ENCODE measurements at regions not wholly inside any gene's neighbourhood (a gene's known extent, or its start where the extent isn't known, plus 50 kb on each side); places are given as distances from the start of the nearest gene placed in this dataset.

GRCh38 chr7:96481796-96482195 lies 159.9 kb upstream of the SLC25A13 start:
- DNase-seq = no peak

GRCh38 chr7:96479015-96479645 lies 157.2 kb upstream of the SLC25A13 start:
- DNase-seq = no peak

GRCh38 chr7:96471606-96472005 lies 149.7 kb upstream of the SLC25A13 start:
- no peak for DNase-seq

- DNase-seq = no peak
Observed at GRCh38 chr7:96452146-96452545, 130.2 kb upstream of the SLC25A13 start.

DNA sequence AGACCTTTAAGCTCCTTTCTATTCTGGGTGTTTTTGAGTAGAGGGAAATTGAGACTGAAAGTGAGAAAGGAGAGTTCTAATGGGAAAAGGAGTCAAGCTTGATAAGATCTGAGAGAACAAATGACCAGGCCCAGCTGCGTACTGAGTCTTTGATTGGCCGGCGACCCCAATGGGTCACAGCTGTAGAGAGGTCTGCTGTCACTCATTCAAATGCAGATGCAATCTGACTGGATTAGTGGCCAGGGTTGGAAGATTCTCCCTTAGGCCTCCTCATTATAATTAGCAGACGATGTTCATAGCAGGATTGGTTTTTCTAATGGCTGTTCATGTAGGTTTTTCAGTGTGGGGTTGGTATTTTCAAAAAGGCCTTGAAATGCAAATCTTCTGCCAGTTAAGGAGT lies 127.2 kb upstream of the SLC25A13 start:
- DNase-seq = no peak

DNA sequence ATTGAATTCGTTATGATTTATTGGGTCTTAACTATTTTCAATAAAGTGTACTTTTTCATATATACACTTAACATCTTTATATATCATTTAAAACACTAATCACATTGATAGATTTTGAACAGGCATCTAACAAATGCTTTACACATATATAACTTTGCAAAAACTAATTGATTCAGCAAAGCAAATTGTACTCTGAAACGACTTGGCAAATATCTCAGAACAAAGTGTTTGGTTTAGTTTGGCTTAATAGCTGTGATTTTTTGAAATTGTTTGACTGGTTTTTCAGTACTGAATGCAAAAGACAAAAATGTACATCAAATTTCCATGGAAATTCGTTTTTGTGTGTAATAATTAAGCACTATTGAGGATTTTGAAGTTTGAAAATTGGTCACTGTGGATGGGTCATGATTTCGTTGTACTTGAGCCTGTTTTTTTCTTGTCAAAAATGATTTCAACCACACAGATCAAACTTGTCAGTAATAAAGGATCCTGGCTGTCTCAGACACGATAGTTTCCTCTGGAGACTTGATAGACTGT lies 125.3 kb upstream of the SLC25A13 start:
- no peak for DNase-seq

GRCh38 chr7:96441436-96442084 lies 119.7 kb upstream of the SLC25A13 start:
- no peak for DNase-seq

DNA sequence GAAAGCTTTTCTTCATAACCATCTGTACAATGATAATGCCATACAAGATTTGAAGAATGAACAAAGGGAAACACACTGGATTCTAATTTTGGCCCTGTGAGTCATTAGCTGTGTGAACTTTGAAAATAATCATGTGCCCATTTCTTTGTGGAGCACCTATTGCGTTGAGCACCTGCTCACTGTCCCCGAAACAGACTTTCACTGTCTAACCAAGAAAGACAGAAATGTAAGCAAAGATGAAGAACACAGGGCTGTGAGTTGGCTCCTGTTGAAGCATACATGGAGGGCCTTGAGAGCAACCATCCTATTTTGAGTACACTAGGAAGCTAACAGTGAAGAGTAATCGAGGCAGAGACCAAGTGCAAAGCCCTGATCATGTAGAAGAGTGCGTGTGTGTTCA lies 118.4 kb upstream of the SLC25A13 start:
- no peak for DNase-seq

- no peak for DNase-seq
Observed at GRCh38 chr7:96436880-96437279, 115.0 kb upstream of the SLC25A13 start.

DNA sequence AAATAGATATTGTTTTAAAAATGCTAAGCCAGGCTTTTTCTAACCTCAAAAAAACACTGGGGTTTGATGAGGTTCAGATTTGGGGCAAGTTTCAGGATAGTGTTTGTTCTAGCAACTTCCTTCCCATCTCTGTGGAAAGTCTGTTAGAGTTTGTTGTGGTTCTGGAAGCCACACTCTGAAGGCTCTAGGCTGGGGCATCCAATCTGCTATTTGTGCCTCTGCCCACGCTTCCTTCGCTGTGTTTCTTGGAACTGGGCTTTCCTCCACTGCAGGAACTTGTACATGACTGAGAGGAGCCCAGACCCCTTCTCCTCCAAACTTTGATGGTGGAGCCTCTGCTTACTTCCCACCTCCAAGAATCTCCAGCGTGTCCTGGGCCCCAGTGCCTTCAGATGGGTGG lies 108.5 kb upstream of the SLC25A13 start:
- DNase-seq = no peak

DNA sequence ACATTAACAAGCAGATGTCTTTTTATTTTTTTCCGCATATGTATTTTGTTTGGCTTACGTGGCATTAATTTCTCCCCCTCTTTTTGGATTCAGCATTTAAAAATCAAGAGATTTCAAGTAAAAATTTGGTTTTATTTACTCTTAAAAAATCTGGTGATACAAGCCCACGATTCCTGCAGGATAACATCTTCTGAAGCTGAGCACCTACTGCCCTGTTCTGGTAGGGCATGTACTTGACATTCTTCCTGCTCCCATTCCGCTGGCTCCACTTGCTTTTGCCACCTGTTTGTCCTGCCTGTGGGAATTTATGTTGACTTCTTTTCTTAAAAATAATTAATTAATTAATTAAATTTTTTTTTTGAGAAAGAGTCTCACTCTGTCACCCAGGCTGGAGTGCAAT lies 105.2 kb upstream of the SLC25A13 start:
- DNase-seq = no peak

GRCh38 chr7:96426685-96427084 lies 104.8 kb upstream of the SLC25A13 start:
- DNase-seq = no peak

GRCh38 chr7:96426027-96426426 lies 104.1 kb upstream of the SLC25A13 start:
- no peak for DNase-seq

DNA sequence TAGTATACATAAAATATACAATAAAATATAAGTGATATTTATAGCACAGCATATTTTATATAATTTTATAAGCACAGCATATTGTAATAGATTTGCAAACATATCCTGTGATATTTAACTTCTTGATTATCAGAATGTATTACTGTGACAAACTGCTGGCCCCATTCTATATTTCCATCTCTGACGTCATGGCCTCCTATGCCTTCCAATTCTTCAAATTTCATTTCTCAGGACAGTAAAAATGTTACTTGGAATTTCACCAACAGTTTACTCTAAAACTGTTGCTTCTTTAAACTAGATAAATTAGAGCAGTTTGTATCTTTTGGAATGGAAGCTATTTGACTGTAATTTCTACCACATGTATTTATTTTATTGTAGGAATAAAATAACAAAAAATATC lies 102.5 kb upstream of the SLC25A13 start:
- no peak for DNase-seq

- no peak for DNase-seq
Observed at GRCh38 chr7:96422388-96422787, 100.5 kb upstream of the SLC25A13 start.

DNA sequence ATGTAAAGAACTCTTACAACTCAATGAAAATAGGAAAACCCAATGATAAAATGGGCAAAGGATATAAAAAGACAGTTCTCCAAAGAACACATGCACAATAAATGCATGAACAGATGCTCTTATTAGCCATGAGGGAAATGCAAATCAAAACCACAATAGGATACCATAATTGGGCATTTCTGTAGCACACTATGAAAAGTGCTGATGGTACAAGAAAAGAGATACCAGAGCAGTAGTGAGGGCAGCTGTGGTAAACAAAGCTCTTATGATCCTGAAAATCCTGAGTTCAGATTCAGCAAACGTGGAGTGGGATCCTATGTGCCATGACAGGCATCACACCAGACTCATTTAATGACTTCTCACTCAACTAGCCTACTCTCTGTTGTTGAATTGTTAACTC lies 96.7 kb upstream of the SLC25A13 start:
- DNase-seq = no peak

DNA sequence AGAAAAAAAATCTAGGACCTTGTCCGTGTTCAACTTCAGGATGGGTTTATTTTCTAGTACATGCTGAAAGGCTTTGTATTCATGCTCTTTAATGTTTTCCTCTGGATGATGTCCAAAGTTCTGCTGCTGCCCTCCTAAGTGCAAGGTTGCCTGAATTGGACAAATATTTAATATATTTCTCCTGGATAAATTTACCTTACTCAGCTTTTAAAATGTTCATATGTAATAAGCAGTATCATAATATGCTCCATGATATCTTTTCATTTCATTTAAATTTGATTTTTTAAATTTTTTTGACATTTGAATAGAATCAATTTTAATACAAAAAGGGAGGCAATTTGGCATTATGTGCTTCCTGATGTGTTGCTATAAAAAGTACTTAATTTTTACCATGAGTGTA lies 95.9 kb upstream of the SLC25A13 start:
- no peak for DNase-seq

- no peak for DNase-seq
Observed at GRCh38 chr7:96416599-96416998, 94.7 kb upstream of the SLC25A13 start.

DNA sequence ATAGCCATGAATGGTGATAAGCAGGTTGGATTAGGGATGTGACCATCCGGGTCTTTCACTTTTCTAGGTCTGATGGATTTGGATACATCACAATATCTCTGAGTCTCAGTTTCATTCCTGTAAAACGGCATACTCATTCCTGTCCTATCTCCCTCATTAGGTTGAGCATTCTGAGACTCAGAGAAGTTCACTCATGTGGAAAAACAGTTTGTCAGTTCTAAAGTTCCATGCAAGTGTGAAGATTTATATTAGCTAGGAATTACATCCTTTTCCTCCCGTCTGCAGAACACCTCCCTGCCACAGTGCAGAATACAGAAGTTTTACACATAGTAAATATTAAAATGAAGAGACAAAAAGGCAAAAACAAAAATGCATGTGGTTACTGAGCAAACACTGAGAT lies 94.2 kb upstream of the SLC25A13 start:
- DNase-seq = no peak

- no peak for DNase-seq
Observed at GRCh38 chr7:96415293-96415940, 93.5 kb upstream of the SLC25A13 start.

DNA sequence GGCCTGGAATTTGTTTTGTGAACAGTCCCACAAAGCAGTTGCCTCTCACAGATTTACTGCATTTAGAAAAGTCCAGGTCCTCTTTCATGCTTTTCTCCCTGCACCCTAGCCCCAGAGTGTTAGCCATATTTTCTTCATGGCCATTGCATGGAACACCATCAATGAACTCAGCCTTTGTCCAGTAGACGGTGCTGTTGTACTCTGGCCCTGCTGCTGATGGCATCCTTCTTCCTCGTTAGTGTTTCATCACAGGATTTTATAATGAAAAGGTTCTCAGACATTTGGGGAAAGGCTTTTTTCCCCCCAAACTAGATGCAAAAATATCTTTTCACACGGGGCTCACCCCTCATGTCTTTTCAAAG lies 93.0 kb upstream of the SLC25A13 start:
- DNase-seq = peak; percentile 56

DNA sequence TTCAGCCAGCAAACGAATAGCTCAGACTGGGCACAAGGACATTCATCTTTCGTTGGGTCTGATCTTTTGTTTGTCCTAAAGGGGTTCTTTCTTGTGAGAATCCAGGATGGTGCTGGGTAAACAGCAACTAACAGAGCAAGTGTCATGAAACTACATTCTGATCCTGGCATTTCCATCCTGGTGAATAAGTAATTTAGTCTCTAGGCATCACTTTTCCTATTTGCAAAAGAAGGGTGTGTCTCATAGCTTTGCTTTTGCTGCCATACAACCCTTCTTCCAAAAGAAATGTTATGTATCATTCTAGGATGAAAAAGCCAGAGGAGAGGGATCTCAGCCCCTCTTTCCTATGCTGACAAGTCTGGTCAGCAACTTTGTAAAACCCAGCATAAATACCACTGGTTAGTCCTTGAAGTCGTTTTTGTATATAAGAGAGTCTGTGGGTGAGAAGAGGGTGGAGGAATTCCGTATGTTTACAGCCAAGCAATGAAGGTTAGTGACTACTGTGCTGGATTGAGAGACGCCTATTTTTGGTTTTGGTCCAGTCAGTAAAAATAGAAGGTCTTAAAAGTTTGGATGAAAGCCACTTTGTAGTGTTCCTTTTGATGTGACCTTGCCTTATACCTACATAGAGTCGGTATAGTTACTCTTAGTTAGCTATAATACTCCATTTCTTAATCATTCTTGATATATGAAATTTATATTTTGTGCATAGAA lies 88.4 kb upstream of the SLC25A13 start:
- DNase-seq = no peak

GRCh38 chr7:96408881-96409280 lies 87.0 kb upstream of the SLC25A13 start:
- no peak for DNase-seq

DNA sequence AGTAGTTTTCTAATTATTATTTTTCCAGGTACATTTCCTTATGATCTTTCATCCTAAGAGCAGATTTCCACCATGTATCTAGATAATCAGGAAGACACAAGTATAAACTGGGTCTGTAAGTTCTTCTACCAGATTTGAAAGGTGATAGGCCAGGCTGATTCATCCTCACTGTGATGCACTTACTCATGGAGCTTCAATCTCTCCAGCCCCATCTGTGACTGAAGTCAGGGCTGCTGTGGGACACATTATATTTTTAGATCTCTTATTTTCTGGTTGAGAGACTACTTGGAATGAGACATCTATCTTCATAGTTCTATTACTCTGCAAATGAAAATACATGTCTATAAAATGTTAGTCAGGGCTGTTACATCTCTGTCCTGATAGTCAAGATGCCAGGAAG lies 85.5 kb upstream of the SLC25A13 start:
- no peak for DNase-seq
